Neuronal stem cell (in vitro differentiated cells): ENCODE measurements at regions not wholly inside any gene's neighbourhood (a gene's known extent, or its start where the extent isn't known, plus 50 kb on each side); places are given as distances from the start of the nearest gene placed in this dataset.

Experiments used
- DNase-seq: peaks from one replicate; pipeline ENCODE4 v3.0.0-alpha.2; 2013; ENCODE audit warnings: low spot score
- H2AFZ ChIP-seq: one replicate; pipeline ENCODE4 v1.6.1; 2013; ENCODE audit warnings: mild to moderate bottlenecking, low read length, inconsistent platforms
- H2AK5ac ChIP-seq: 2 replicates; pipeline ENCODE4 v1.6.1; 2013; ENCODE audit warnings: low read depth, mild to moderate bottlenecking, inconsistent platforms, low read length, moderate library complexity, mixed read lengths
- H2BK120ac ChIP-seq: 2 replicates; pipeline ENCODE4 v1.6.1; 2013; ENCODE audit warnings: low read depth, mild to moderate bottlenecking, inconsistent platforms, low read length, moderate library complexity, mixed read lengths
- H2BK12ac ChIP-seq: one replicate; pipeline ENCODE4 v1.6.1; 2013; ENCODE audit warnings: low read length, inconsistent platforms
- H2BK15ac ChIP-seq: 2 replicates; pipeline ENCODE4 v1.6.1; 2013; ENCODE audit warnings: mild to moderate bottlenecking, low read length, inconsistent platforms, mixed read lengths
- H2BK5ac ChIP-seq: one replicate; pipeline ENCODE4 v1.6.1; 2013; ENCODE audit warnings: inconsistent platforms, mild to moderate bottlenecking, low read length, moderate library complexity
- H3K14ac ChIP-seq: one replicate; pipeline ENCODE4 v1.6.1; 2013; ENCODE audit warnings: low read length, inconsistent platforms
- H3K18ac ChIP-seq: 2 replicates; pipeline ENCODE4 v1.6.1; 2013; ENCODE audit warnings: low read length, inconsistent platforms
- H3K23ac ChIP-seq: 2 replicates; pipeline ENCODE4 v1.6.1; 2013; ENCODE audit warnings: low read depth, mild to moderate bottlenecking, mixed read lengths, low read length, inconsistent platforms; ENCODE audit not compliant: poor library complexity
- H3K27ac ChIP-seq: replicated peaks from 3 replicates; pipeline ENCODE4 v1.5.1; 2013; ENCODE audit warnings: low read length, inconsistent platforms
- H3K27me3 ChIP-seq, 3 experiments: 2 replicates each; pipeline ENCODE4 v1.6.1; 2013; ENCODE audit warnings: low read length in 3 of 3, mild to moderate bottlenecking in 2 of 3, inconsistent platforms in 1 of 3, low read depth in 1 of 3, mixed read lengths in 1 of 3, moderate library complexity in 1 of 3; ENCODE audit not compliant: control insufficient read depth in 3 of 3, insufficient read depth in 3 of 3
- H3K36me3 ChIP-seq, 2 donors: replicated peaks in 1 of 2; 2 replicates each; pipeline ENCODE4 v1.6.1; 2013; ENCODE audit warnings: low read length in 2 of 2; ENCODE audit not compliant: control insufficient read depth in 2 of 2, insufficient read depth in 2 of 2
- H3K4ac ChIP-seq: 2 replicates; pipeline ENCODE4 v1.6.1; 2013; ENCODE audit warnings: inconsistent platforms, mild to moderate bottlenecking, low read length, moderate library complexity
- H3K4me1 ChIP-seq, 2 donors: 1 replicate in 1 of 2; 2 replicates in 1 of 2; pipeline ENCODE4 v1.6.1; 2013; ENCODE audit warnings: low read length in 2 of 2, low read depth in 1 of 2; ENCODE audit not compliant: control insufficient read depth in 2 of 2, insufficient read depth in 1 of 2
- H3K4me2 ChIP-seq: one replicate; pipeline ENCODE4 v1.6.1; 2013; ENCODE audit warnings: mild to moderate bottlenecking, low read length, inconsistent platforms; ENCODE audit not compliant: insufficient read depth, poor library complexity, severe bottlenecking
- H3K4me3 ChIP-seq, 2 donors: 2 replicates each; pipeline ENCODE4 v1.5.1; 2013; ENCODE audit warnings: low read length in 2 of 2, mild to moderate bottlenecking in 2 of 2, inconsistent platforms in 1 of 2, moderate library complexity in 1 of 2
- H3K79me1 ChIP-seq: one replicate; pipeline ENCODE4 v1.6.1; 2013; ENCODE audit warnings: low read depth, mild to moderate bottlenecking, inconsistent platforms, low read length, moderate library complexity
- H3K9ac ChIP-seq: one replicate; pipeline ENCODE4 v1.6.1; 2013; ENCODE audit warnings: mild to moderate bottlenecking, low read depth, low read length, inconsistent platforms; ENCODE audit not compliant: poor library complexity
- H3K9me3 ChIP-seq, 2 donors: replicated peaks in 1 of 2; 2 replicates each; pipeline versions ENCODE3 to v1.6.1; 2013; ENCODE audit warnings: low read length in 2 of 2, mild to moderate bottlenecking in 2 of 2, inconsistent platforms in 1 of 2, low read depth in 1 of 2, mixed read lengths in 1 of 2, moderate library complexity in 1 of 2; ENCODE audit not compliant: control insufficient read depth in 2 of 2, insufficient read depth in 1 of 2
- H4K8ac ChIP-seq: one replicate; pipeline ENCODE4 v1.6.1; 2013; ENCODE audit warnings: low read depth, mild to moderate bottlenecking, inconsistent platforms, low read length, moderate library complexity
- H4K91ac ChIP-seq: one replicate; pipeline ENCODE4 v1.6.1; 2013; ENCODE audit warnings: low read length, low read depth, mild to moderate bottlenecking, inconsistent platforms; ENCODE audit not compliant: poor library complexity
- WGBS, 2 donors: extraction: QIAGEN DNeasy Blood & Tissue Kit; methylation state at CpG; one replicate each; pipeline ENCODE4 v1.1.7; 2013; ENCODE audit warnings: missing lambda C conversion rate in 2 of 2, mixed read lengths in 1 of 2; ENCODE audit not compliant: insufficient read length in 2 of 2, insufficient replicate concordance in 1 of 2; ENCODE audit errors: extremely low coverage in 2 of 2; 5-methylcytosine and 5-hydroxymethylcytosine counted together

DNA sequence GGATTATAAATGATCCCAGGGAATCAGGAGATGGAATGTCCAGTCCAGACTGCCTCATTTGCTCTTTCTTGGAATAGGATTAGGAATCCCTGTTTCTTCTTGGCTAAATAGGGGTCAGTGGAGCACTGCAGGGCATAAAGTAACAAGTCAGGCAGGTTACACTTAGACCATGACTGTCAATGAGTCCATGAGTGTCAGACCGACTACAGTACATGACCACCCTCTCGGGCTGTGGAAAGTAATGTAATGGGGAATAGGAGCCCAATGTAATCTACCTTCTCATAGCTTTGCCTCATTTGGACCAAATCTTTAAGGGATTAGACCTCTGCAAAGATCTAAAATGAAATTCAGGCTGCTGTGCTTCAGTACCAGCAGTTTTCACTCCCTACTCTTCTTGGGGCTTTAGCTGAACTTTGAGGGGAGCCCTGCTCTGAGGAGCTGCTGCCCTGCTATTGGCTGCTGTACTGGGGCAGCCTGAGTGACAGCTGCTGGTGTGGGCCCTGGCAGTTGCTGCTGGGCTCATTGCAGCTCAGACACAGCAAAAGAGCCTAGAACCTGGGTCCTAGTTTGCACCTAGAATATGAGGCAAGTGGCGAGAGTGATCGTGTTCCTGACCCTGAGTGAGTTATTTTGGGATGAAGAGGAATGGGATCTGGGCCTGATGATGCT lies 62.2 kb upstream of the OR4E1 start:
- H3K4me2 ChIP-seq, result no peak overlapping the region
- H3K23ac ChIP-seq, result no peak overlapping the region
- no peaks in the 10 kb centered on the region for H3K79me1 ChIP-seq
- no peak overlapping the region for H3K18ac ChIP-seq
- no peak overlapping the region for H2AFZ ChIP-seq
- H2BK5ac ChIP-seq, result no peak overlapping the region
- no peak overlapping the region for H3K9ac ChIP-seq
- H3K4me3 ChIP-seq, result no peak overlapping the region
- H3K27ac ChIP-seq, result no peak overlapping the region
- no peaks in the 10 kb centered on the region for H3K27me3 ChIP-seq
- no peak for DNase-seq
- H3K9me3 ChIP-seq, result no peaks in the 10 kb centered on the region
- no peak overlapping the region for H4K8ac ChIP-seq
- H2BK12ac ChIP-seq, result no peak overlapping the region
- H2BK15ac ChIP-seq, result no peak overlapping the region
- no peak overlapping the region for H2AK5ac ChIP-seq
- no peak overlapping the region for H2BK120ac ChIP-seq
- H3K4me1 ChIP-seq, result no peaks in the 10 kb centered on the region
- H3K4ac ChIP-seq, result no peak overlapping the region
- WGBS, 2 donors, result no CpG with 5 or more reads among the region's 4 CpGs
- no peak overlapping the region for H4K91ac ChIP-seq
- H3K36me3 ChIP-seq, result no peaks in the 10 kb centered on the region
- no peak overlapping the region for H3K14ac ChIP-seq

DNA sequence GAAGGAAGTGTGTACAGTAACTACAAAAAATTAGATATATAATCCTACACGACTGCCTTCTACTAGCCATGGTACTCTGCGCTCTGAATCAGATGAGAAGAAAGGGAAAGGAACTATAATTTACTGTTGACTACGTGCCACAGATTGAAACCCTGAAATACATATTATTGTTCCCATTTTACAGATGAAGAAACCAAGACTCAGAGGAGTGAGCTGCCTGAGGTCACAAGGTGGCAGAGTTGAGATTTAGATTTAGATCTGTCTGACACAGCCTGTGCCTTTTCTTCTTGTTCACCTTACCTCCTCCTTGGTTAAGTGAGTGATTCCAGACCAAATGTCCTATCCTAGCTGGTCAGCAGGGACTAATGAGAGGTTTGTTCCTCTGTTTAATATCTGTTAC lies 61.6 kb upstream of the OR4E1 start:
- no peak overlapping the region for H2AFZ ChIP-seq
- no peaks in the 10 kb centered on the region for H3K27me3 ChIP-seq
- H3K4me2 ChIP-seq, result no peak overlapping the region
- H3K9me3 ChIP-seq, result no peaks in the 10 kb centered on the region
- no peak overlapping the region for H2BK120ac ChIP-seq
- H3K18ac ChIP-seq, result no peak overlapping the region
- H3K79me1 ChIP-seq, result no peaks in the 10 kb centered on the region
- H4K8ac ChIP-seq, result no peak overlapping the region
- H3K23ac ChIP-seq, result no peak overlapping the region
- no peak overlapping the region for H2BK15ac ChIP-seq
- H3K4me3 ChIP-seq, result no peak overlapping the region
- H3K14ac ChIP-seq, result no peak overlapping the region
- H2BK5ac ChIP-seq, result no peak overlapping the region
- no peaks in the 10 kb centered on the region for H3K36me3 ChIP-seq
- DNase-seq, result no peak
- no peak overlapping the region for H3K4ac ChIP-seq
- H3K9ac ChIP-seq, result no peak overlapping the region
- WGBS, 2 donors, result no CpG with 5 or more reads among the region's 3 CpGs
- no peak overlapping the region for H4K91ac ChIP-seq
- no peak overlapping the region for H3K27ac ChIP-seq
- H2BK12ac ChIP-seq, result no peak overlapping the region
- no peak overlapping the region for H2AK5ac ChIP-seq
- no peaks in the 10 kb centered on the region for H3K4me1 ChIP-seq

DNA sequence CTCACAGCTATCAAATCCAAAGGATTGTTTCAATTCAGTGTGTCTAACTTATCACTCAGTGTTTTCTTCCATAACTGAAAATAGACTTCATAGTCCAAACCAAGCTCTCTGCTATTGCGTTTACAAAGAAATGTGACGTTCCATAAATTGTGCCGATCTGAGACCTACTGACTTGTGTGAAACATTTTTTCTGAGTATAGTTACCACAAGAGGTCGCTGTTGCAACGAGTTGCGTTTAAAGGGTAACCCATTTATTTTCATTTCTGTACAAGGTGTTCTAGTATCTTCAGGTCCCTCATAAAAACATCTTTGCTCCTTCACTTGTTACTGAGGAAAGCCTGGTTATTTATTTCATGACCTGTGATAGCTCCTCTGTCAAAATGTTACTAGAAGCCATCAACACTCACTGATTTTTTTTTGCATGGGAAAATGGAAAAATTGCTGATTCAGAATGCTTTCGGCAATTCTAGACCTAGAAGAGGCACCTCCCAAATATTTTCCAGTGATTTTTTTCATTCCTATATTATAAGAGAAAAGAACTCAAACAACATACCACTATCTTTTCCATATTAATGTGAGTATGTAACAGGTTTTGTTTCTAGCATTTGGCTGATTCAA lies 60.9 kb upstream of the OR4E1 start:
- WGBS, 2 donors, result no CpG with 5 or more reads among the region's 7 CpGs
- H2BK120ac ChIP-seq, result no peak overlapping the region

DNA sequence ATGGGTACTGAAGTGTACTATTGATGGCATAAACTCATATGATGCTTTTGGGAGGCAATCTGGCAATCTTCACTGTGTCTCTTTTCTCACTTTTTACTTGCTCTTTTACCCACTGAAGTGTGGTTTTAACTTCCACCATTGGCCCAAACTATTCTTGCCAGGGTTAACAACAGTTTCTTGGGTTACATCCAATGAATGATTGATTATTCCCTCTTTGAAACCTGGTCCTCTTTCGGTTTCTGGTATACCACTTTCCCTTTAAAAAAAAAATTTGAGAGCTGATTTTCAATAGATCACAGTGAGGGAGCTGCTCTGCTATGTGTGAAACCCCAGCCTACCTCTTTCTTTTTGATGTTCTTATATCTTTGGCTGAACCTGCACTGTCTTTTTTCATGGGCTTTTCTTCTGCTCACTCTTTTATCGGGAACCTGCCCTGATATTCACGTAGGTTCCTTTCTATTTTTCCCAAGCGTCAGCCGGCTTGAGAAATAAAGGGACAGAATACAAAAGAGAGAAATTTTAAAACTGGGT lies 56.1 kb upstream of the OR4E1 start:
- Histone ChIP-seq H2AK5ac (no peak overlapping the region), H2BK5ac (no peak overlapping the region), H2BK15ac (no peak overlapping the region), H3K4me3 (no peak overlapping the region), H3K4ac (no peak overlapping the region), H3K23ac (no peak overlapping the region), H3K14ac (no peak overlapping the region), H3K27me3 (peaks cover 0 to 4% (median 0%) of the 10 kb centered on the region in 3 experiments), H4K8ac (no peak overlapping the region), H3K4me2 (no peak overlapping the region), H3K4me1 (no peaks in the 10 kb centered on the region), H3K27ac (no peak overlapping the region), H2AFZ (no peak overlapping the region), H4K91ac (no peak overlapping the region), H2BK120ac (no peak overlapping the region), H3K9me3 (no peaks in the 10 kb centered on the region), H2BK12ac (no peak overlapping the region), H3K79me1 (no peaks in the 10 kb centered on the region), H3K36me3 (no peaks in the 10 kb centered on the region), H3K18ac (no peak overlapping the region), H3K9ac (no peak overlapping the region)
- DNase-seq, result no peak
- WGBS, 2 donors, result no CpG with 5 or more reads among the region's 5 CpGs

More for the DNA sequence above, 60.9 kb upstream of the OR4E1 start:
- Histone ChIP-seq H3K4me3 (no peak overlapping the region), H3K14ac (no peak overlapping the region), H2AFZ (no peak overlapping the region), H3K27ac (no peak overlapping the region), H2BK12ac (no peak overlapping the region), H4K91ac (no peak overlapping the region), H3K9ac (no peak overlapping the region), H3K4ac (no peak overlapping the region), H3K4me2 (no peak overlapping the region), H3K23ac (no peak overlapping the region), H2BK5ac (no peak overlapping the region), H3K79me1 (no peaks in the 10 kb centered on the region), H3K4me1 (no peaks in the 10 kb centered on the region), H2BK15ac (no peak overlapping the region), H3K9me3 (no peaks in the 10 kb centered on the region), H2AK5ac (no peak overlapping the region), H3K18ac (no peak overlapping the region), H4K8ac (no peak overlapping the region), H3K27me3 (no peaks in the 10 kb centered on the region), H3K36me3 (no peaks in the 10 kb centered on the region)
- DNase-seq, result peak; percentile 39
